HG02610 (cell line): ENCODE measurements at regions not wholly inside any gene's neighbourhood (a gene's known extent, or its start where the extent isn't known, plus 50 kb on each side); places are given as distances from the start of the nearest gene placed in this dataset.
"Not testable (repeated sequence)": the region's sequence is repeated elsewhere in the genome, so short reads cannot be mapped to it uniquely, and the experiment has no call there.

Experiments
- ATAC-seq: cut with Tn5 transposase; IDR thresholded peaks from one replicate; pipeline ENCODE4 v1.9.1; 2021; ENCODE audit warnings: mild to moderate bottlenecking, moderate library complexity; ENCODE audit not compliant: unreplicated experiment

DNA sequence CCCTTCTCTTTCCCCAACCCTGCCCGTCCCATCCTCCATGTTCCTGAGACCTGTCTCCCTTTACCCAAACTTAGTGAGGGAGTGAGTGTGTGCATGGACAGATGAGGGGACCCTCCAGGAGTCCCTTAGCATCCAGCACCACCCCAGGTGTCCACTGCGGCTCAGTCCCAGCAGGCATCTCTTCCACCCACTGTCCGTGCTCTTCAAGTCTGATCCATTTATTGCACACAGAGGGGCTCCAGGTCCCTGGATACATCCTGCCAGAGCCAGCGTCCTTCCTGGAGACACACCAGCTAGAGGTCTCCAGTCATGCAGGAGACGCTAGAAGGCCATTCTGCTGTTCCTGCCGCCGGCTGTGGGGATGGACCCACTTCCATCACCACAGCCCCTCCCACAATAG is 239.2 kb downstream of the ADGRD1 start:
- no peak for ATAC-seq

DNA sequence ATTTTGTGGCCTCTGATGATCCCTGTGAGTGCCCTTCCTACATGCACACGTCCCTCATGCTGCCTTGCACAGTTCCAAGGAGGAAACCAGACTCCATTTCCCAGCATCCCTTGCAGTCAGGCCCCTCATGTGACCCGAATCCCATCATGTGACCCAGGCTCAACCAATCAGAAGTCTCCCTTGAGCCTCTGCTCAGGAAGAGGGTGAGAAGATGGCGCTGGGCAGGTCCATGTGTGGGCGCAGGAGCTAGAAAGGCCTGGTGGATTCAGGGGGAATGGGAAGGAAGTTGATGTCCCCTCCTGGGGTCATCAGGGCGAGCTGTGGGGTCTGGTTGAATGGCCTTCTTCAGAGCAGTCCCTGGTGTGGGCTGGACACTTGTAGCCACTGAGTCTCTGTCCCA is 240.5 kb downstream of the ADGRD1 start:
- ATAC-seq, result no peak

DNA sequence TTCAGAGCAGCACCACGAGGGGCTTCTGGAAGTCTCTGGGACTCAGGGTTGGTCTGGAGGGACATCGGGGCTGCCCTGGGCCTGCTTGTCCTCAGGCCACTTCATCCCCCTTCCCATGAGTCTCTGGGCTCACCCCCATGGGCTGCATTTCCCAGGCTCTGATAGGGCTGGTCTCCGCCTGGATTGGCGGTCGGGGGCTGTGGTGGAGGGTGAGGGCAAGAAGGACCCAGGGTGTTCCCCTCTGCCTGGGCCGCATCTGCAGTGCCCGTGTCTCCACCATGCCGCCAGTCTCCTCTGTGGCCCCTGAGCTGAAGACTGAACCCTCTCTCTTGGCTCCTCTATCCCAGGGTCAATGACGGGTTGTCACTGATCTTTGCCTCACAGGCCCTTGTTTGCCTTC is 242.1 kb downstream of the ADGRD1 start:
- no peak for ATAC-seq

DNA sequence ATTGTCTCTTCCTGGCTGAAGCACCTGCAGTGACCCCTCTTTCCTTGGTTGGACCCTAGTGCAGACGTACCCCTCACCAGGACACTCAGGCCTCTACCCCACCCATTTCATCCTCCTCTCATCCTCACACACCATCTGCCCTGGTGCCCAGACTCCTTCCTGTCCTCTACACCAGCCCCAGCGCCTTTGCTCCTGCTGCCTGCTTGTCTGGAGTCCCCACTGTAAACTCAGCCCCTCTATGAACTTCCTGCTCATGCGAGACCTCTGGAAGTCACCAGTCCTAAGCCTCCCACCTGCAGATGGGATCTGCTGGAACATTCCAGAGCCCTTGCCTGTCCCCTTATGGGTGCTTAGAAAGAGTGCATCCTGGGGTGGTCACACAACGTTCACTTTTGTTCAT is 242.5 kb downstream of the ADGRD1 start:
- no peak for ATAC-seq

DNA sequence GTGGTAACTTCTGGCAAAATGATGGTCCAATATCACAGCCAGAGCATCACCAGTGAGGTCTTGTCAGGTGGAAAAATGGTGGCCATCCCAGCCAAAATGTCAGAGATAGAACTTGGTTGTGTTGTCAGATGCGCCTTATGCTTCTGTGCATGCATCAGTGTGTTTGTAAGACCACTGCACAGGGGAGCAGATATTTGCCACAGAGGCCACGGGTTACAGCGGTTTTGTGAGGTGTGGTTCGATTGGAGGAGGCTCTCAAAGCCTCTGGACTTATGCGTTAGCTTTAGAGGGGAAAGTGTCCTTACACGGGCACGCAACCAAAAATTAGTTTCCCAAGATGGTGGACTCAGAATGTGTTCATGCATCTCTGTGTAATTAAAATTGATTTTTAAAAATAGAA is 243.8 kb downstream of the ADGRD1 start:
- no peak for ATAC-seq

DNA sequence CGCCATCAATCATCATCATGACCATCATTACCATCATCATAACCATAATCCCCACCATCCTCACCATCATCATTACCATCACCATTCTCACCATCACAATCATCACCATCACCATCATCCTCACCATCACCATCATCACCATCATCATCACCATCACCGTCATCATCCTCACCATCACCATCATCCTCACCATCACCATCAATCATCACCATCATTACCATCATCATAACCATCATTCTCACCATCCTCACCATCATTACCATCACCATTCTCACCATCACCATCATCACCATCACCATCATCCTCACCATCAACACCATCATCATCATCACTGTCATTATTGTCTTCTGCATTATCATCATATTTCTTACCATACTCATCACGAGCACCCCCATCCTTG is 245.5 kb downstream of the ADGRD1 start:
- no peak for ATAC-seq

DNA sequence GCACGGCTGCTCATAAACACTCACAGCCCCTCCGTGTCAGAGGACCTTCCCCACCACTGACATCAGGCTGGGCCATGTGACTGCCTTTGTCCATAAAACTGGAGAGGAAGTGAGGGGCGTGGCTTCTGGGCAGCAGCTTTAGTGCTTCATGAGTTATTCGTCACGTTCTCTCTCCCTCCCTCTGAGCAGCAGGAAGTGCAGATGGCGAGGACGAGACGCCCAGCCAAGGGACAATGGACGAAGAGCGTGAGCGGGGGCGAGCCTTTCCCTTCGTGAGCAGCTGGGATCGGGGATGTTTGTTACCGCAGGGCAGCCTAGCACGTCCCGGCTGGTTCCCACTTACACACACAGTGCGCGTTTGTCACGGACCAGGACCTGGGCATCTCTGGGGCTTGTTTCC is 248.2 kb downstream of the ADGRD1 start:
- not testable (repeated sequence) for ATAC-seq

DNA sequence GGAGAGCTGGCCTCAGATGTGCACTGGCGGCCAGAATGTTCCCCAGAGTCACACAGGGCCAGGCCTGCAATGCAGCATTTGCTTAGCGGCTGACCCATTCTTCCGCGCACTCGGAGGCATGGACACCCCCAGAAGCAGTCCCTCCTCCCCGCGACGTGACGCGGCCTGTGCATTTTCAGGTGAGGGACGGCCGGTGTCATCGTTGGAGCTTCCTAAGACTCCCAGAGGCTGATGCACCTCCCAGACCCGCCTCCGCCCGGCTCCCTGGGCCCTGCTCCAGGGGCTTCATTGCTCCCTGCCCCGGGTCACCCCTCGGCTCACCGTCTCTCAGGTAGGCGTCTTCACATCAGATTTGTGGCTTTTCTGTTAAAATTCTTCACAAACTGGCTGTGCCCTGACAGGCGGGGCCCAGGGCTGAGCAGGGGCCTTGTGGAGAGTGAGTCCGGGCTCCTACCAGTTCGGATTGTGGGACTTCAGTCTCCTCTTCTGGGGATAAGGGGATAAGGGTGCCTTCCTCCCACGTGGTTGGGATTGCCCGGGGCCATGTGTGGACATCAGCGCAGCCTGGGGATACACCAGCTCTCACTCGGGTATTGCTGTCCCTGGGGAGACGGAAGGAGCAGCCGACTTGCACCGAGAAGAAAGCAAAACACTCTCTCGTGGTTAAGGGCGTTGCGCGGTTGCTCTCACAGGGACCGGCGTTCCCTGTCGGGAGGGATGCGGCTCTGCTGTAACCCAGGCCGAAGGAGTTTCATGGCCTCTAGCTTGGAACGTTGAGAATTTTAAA is 249.1 kb downstream of the ADGRD1 start:
- no peak for ATAC-seq

DNA sequence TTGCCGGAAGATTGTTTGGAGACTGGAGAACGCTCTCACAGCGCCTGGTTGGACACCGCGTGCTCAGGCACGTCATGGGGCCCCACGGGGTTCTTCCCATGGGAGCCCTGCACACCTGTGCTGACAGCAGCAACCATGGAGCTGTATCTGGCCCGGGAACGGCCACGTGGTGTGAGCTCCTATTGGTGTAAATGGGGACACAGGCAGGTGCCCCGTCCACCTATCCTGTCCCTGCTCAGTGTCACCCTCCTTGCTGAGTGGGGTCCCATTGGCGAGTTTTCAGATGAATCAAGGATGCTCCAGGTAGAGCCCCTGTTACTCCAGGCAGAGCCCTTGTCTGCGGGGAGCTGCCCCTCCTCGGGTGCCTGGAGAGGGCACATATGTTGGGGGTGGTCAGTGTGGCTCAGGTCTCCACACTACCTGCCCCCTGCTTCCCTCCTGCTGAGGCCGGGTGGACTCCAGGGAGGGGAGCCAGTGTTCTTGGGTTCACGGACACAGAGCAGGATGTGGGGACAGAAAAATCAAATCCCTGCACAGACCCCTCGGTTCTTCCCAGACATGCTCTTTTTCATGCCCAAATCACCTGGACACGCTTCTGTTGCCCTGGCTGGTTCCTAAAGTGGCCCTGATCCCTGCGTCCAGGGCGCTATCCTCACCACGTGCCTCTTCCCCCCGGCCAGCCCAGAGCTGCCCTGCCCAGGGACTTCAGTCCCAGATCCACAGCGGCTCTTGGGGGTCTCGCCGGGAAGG is 250.1 kb downstream of the ADGRD1 start:
- ATAC-seq, result no peak

DNA sequence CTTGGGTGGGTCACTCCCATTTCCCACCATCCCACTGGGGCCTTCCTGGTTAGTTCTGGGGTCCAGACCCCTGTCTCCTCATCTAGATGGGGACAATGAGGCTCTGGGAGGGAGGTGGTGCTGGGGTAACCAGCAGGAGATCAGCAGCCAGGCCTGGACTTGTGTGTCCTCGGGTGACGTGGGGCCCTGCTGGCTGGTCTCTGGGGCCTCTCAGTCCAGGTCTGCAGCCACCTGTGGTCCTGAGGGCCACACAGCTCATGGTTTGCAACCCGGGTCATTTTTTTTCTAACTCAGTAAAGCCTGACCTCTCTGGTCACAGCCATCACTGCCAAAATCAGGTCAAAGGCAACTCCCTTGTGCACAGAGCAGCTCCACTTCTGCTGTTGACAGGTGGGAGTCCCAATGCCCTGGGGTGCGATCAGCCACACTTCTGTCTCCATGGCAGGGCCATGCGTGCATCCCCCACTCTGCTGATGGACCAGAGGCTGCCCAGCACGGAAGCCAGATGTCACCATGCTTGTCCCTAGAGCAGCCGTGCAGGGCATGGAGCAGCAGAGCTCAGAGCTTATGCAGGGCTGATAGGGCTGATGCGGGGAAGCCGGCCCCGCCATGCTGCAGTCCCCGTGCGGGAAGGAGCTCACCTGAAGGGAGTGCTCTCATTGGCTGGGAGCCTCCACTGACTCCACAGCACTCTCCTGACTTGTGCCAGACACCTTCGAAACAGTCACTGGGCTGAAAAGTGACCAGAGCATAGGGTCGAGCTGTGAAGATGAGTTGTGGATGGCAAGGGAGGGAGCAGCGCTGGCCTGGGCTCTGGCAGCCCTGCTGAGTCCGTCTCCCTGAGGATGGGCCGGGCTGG is 250.9 kb downstream of the ADGRD1 start:
- ATAC-seq, result no peak

DNA sequence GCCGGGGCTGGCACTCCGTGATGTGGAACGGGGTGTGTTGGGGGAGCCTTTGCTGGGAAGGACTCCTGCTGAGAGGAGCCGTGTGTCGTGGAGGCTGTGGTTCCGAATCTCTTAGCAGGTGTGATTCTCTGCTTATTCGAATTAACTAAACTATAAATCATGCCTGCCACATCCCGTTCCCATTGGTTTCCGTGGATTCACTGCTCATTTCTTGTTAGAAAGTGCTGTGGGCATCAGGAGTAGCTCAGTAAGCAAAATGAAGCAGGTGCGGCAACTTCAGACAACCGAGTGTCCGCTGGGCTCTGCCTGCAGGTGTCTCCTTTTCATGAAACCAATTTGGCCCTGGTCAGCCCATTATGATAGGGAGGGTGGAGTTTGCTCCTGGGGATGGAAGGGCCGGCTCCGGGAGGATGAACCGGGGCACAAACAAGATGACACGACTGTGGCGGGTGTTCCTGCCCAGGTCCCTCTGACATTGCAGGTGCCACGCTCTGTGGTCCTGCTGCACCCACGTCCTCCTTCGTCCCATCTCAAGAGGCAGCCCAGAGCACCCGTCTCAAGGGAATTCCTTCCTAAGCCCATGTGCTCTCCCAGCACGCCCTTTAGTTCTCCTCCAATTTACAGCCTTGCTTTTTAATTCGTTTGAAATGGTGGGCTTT is 251.7 kb downstream of the ADGRD1 start:
- not testable (repeated sequence) for ATAC-seq

DNA sequence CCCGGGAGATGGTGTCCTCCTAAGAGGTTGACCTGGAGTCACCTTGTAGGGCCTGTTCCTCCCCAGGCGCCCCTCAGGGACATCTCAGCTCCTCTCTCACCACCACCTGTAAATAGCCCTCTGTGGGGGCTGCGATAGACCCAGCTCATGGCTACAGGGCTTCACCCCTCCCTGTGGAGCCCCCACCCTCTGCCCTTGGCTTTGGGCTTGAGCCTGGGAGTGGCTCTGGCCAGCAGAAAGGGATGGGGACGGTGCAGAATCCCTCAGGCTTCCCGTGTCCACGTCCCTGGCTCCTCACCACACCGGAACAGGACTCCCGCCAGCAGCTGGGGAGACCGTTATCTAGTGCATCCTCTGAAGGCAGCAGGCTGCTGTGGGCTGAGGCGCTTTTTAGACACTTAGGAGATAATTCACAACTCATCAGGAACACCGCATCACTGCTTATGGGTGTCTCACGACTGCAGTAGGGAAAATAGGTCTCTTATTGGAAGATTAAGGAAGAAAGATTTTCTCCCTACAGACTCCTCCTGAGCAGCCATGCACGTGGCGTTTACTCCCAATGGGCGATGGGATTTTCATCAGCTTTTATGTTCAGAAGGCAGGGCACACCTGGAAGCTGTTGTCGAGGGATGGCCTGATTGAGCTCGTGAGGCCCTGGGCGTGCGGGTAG is 253.1 kb downstream of the ADGRD1 start:
- not testable (repeated sequence) for ATAC-seq

DNA sequence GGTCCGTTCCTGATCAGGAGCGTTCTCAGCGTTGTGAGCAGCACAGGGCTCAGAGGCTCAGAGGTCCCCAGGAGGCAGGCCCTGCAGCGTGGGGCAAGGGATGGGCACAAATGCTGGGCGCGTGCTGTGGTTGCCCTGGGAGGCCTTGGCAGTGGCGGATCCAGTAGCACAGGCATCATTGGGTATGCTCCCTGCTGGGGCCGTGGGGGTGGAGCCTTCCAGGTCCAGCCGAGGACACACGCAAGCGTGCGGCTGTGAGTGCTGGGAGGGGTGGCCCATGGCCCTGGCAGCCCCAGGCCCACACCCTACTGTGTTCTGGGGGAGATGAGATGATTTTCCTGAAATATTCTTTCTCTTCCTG is 253.6 kb downstream of the ADGRD1 start:
- not testable (repeated sequence) for ATAC-seq

DNA sequence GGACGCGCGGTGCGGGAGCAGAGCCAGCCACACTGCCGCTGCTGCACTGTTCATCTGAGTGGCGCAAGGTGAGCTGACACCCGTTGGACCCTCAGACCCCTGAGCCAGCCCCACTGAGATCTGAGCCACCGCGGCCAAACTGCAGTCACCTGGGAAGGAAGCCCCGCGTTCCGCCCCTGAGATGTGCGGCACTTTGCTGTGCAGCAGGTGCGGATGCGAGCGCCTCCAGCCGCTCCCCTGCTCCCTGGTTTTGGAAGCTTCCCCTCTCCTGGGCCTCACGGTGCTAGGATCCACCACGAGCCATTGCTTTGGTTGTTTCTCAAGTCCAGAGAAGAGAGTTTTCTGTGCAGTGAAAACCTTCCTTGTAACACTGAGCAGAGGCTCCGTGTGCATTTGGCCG is 254.1 kb downstream of the ADGRD1 start:
- not testable (repeated sequence) for ATAC-seq

DNA sequence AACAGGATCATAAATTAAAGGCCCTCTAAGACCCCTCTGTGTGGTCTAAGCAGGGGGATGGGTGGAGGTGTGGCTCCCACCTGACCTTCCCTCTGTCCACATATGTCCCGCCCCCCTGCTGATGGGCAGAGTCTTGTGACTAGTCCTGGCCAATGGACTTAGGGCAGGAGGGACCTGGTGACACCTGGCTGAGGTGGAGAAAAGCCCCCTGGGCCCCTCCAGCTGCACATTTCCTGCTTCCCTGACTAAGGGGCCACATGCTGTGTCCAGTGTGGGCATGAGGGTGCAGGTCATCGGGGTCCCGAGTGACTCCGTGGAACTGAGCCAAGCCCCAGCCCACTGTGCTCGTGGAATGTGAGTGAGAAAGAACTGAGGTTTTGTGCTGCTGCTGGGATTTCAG is 254.7 kb downstream of the ADGRD1 start:
- no peak for ATAC-seq

DNA sequence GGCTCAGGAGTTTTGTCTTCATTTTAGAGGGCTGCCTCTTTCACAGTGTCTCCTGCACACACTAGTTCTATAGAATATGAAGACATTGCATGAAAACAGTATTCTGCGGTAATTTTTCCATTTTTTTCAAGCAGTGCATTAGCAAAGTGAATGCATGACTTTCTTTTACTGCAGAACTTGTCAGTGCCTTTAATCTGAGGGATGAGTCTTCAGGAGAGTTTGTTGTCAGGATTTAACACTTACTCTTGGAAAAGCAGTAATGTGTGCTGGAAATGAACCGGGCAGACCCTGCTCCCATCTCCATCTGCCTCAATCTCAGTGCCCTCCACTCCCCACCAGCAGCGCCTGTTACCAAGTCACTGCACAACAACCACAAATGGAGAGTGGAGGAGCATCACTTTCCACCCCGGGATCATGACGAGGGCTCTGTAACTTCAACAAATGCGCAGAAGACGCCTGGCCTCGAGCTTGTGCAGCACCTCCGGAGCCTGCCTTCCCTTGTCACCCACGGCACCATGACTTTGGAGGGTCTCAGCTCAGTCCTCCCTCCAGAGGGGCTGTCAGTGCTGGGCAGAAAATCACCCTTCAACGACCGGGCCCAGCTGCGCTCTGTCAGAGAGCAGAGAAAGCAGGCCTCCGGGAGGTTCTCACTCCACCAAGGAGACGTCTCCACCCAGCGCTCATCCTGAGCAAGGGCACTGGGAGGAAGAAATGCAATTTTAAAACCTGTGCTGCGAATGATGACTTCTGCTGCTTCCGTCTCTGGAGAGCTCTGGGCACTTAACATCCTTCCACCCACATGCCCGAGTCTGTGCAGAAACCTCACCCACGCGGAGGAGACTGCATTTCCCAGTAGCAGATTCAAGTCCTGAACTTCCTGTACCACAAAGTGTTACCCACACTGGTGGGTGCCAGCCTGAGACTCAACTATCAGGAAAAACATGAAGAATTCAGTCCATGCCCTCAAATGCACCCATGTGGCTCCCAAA is 255.7 kb downstream of the ADGRD1 start:
- no peak for ATAC-seq

DNA sequence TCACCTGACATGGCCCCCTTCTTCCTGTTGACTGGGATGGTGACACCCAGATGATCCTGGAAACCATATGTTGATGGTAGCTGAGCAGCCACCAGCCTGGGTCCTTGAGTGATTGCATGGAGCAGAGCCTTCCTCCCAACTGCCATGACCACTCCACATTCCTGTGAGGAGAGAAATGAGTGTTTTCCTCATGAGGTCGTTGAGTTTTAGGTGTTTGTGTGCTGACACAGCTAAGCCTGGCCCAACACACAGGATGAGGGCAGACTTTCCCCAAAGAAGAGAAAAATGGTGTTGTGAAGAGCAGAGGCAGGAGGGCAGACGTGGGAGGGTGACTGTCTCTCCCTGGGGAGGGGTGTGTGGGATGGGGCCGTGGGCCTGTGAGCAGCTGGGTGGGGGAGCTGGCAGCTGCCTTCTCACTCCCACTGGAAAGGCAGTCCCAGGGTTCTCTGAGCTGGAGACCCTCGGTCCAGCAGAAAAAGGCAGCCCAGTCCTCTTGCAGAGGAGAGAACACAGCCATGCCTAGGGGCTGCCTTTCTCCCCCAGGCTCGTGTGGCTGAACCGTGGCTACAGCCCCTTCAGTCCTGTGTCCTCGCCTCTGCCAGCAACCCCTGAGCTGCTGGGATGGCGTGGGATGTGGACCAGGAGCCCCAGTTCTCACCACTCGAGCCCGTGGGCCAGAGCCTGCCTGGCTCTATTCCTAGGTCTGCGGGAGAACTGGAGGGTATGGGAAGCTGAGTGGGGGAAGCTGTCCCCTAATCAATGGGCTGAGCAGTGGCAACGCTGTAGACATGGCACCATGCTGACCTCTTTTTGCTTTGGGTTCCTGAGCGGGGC is 257.0 kb downstream of the ADGRD1 start:
- no peak for ATAC-seq

DNA sequence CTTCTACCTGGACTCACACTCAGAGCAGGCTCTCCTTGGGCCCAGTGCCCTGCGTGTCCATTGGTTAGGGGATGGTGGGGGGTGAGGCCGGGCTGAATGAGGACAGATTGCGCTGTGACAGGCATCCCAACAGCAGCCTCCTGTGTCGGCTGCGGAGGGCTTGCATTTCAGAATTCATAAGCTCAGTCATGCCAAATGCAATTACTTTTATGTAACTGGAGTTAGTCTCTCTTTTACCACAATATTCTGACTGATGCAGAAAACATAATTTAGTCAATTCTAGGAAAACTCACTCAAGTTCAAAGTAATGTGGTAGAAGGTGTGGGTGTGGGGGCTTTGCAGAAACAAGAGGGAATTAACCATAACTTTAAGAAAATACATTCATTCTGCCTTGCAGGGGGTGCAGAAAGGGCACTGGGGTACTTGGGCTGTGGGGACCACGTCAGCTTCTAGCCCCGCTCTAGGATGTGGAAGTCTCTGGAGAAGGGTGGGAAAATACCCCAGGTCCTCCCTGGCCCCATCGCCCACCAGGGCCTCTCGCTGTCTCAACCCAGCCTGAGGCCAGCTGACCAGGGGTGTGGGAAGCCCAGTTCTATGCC is 257.7 kb downstream of the ADGRD1 start:
- ATAC-seq, result no peak
